ENCODE measurements at regions not wholly inside any gene's neighbourhood (a gene's known extent, or its start where the extent isn't known, plus 50 kb on each side); places are given as distances from the start of the nearest gene placed in this dataset.
"Not testable (repeated sequence)": the region's sequence is repeated elsewhere in the genome, so short reads cannot be mapped to it uniquely, and the experiment has no call there.

GRCh38 chr17:55911186-55911585, 160.3 kb downstream of the PCTP start:
- Histone ChIP-seq H3K9me3 (ENCODE audit: insufficient read depth, low read depth, low read length) (peaks cover 3% of the 10 kb centered on the region; the same call in 1 of the 2 replicates), H3K27me3 (ENCODE audit: insufficient read depth, low read length) (no peaks in the 10 kb centered on the region), H3K27ac (ENCODE audit: low read depth, low read length) (no peak overlapping the region), H3K4me3 (ENCODE audit: low read length) (no peak overlapping the region), H3K4me1 (ENCODE audit: insufficient read depth, low read length) (no peaks in the 10 kb centered on the region), H3K36me3 (ENCODE audit: insufficient read depth, low read length) (no peaks in the 10 kb centered on the region), H3K9ac (ENCODE audit: low read depth, low read length) (no peak overlapping the region)
- 96% methylated on average over 4 of the region's 4 CpGs for WGBS

GRCh38 chr17:55925440-55925839, 174.6 kb downstream of the PCTP start:
- no peaks in the 10 kb centered on the region for H3K36me3 ChIP-seq (ENCODE audit: insufficient read depth, low read length)
- WGBS: 95% methylated on average over 1 of the region's 1 CpG
- no peak overlapping the region for H3K4me3 ChIP-seq (ENCODE audit: low read length)
- no peak overlapping the region for H3K9ac ChIP-seq (ENCODE audit: low read depth, low read length)
- H3K9me3 ChIP-seq (ENCODE audit: insufficient read depth, low read depth, low read length): peaks cover 7% of the 10 kb centered on the region
- H3K27ac ChIP-seq (ENCODE audit: low read depth, low read length): no peak overlapping the region
- H3K27me3 ChIP-seq (ENCODE audit: insufficient read depth, low read length): no peaks in the 10 kb centered on the region
- peaks cover 14% of the 10 kb centered on the region for H3K4me1 ChIP-seq (ENCODE audit: insufficient read depth, low read length)

- Histone ChIP-seq H3K4me1 (ENCODE audit: insufficient read depth, low read length) (peaks cover 14% of the 10 kb centered on the region), H3K36me3 (ENCODE audit: insufficient read depth, low read length) (no peaks in the 10 kb centered on the region), H3K9ac (ENCODE audit: low read depth, low read length) (no peak overlapping the region), H3K9me3 (ENCODE audit: insufficient read depth, low read depth, low read length) (peaks cover 7% of the 10 kb centered on the region), H3K27me3 (ENCODE audit: insufficient read depth, low read length) (no peaks in the 10 kb centered on the region), H3K27ac (ENCODE audit: low read depth, low read length) (peak overlapping the region; percentile 32; the same call in 1 of the 2 replicates), H3K4me3 (ENCODE audit: low read length) (no peak overlapping the region)
- 34% methylated on average over 2 of the region's 4 CpGs for WGBS
Observed at GRCh38 chr17:55926276-55926990, 175.6 kb downstream of the PCTP start.

GRCh38 chr17:55930291-55930809, 179.5 kb downstream of the PCTP start:
- H3K27me3 ChIP-seq (ENCODE audit: insufficient read depth, low read length): no peaks in the 10 kb centered on the region
- H3K4me3 ChIP-seq (ENCODE audit: low read length): no peak overlapping the region
- H3K9ac ChIP-seq (ENCODE audit: low read depth, low read length): no peak overlapping the region
- no peak overlapping the region for H3K27ac ChIP-seq (ENCODE audit: low read depth, low read length)
- H3K36me3 ChIP-seq (ENCODE audit: insufficient read depth, low read length): no peaks in the 10 kb centered on the region
- H3K4me1 ChIP-seq (ENCODE audit: insufficient read depth, low read length): peaks cover 19% of the 10 kb centered on the region
- H3K9me3 ChIP-seq (ENCODE audit: insufficient read depth, low read depth, low read length): peaks cover 3% of the 10 kb centered on the region
- 100% methylated on average over 1 of the region's 1 CpG for WGBS

GRCh38 chr17:55931446-55931845, 180.6 kb downstream of the PCTP start:
- H3K27me3 ChIP-seq (ENCODE audit: insufficient read depth, low read length): no peaks in the 10 kb centered on the region
- no peaks in the 10 kb centered on the region for H3K9me3 ChIP-seq (ENCODE audit: insufficient read depth, low read depth, low read length)
- 36% methylated on average over 1 of the region's 1 CpG for WGBS
- no peak overlapping the region for H3K27ac ChIP-seq (ENCODE audit: low read depth, low read length)
- H3K4me1 ChIP-seq (ENCODE audit: insufficient read depth, low read length): peaks cover 13% of the 10 kb centered on the region
- no peak overlapping the region for H3K4me3 ChIP-seq (ENCODE audit: low read length)
- no peak overlapping the region for H3K9ac ChIP-seq (ENCODE audit: low read depth, low read length)
- H3K36me3 ChIP-seq (ENCODE audit: insufficient read depth, low read length): no peaks in the 10 kb centered on the region

GRCh38 chr17:55932973-55933372, 182.1 kb downstream of the PCTP start:
- H3K4me3 ChIP-seq (ENCODE audit: low read length): no peak overlapping the region
- no peaks in the 10 kb centered on the region for H3K9me3 ChIP-seq (ENCODE audit: insufficient read depth, low read depth, low read length)
- no peaks in the 10 kb centered on the region for H3K27me3 ChIP-seq (ENCODE audit: insufficient read depth, low read length)
- H3K27ac ChIP-seq (ENCODE audit: low read depth, low read length): no peak overlapping the region
- H3K4me1 ChIP-seq (ENCODE audit: insufficient read depth, low read length): peaks cover 5% of the 10 kb centered on the region; the same call in 1 of the 2 replicates
- H3K9ac ChIP-seq (ENCODE audit: low read depth, low read length): no peak overlapping the region
- 77% methylated on average over 2 of the region's 2 CpGs for WGBS
- H3K36me3 ChIP-seq (ENCODE audit: insufficient read depth, low read length): no peaks in the 10 kb centered on the region

GRCh38 chr17:55939181-55939810, 188.4 kb downstream of the PCTP start:
- 35% methylated on average over 8 of the region's 8 CpGs for WGBS
- H3K27ac ChIP-seq (ENCODE audit: low read depth, low read length): peak overlapping the region; percentile 52; the same call in 1 of the 2 replicates
- H3K9me3 ChIP-seq (ENCODE audit: insufficient read depth, low read depth, low read length); H3K4me1 ChIP-seq (ENCODE audit: insufficient read depth, low read length); H3K4me3 ChIP-seq (ENCODE audit: low read length); H3K27me3 ChIP-seq (ENCODE audit: insufficient read depth, low read length); H3K36me3 ChIP-seq (ENCODE audit: insufficient read depth, low read length); H3K9ac ChIP-seq (ENCODE audit: low read depth, low read length): not testable (repeated sequence)

GRCh38 chr17:55959756-55960155, 193.5 kb upstream of the ANKFN1 start:
- Histone ChIP-seq H3K27ac (ENCODE audit: low read depth, low read length) (no peak overlapping the region), H3K4me3 (ENCODE audit: low read length) (no peak overlapping the region), H3K36me3 (ENCODE audit: insufficient read depth, low read length) (no peaks in the 10 kb centered on the region), H3K4me1 (ENCODE audit: insufficient read depth, low read length) (no peaks in the 10 kb centered on the region), H3K27me3 (ENCODE audit: insufficient read depth, low read length) (no peaks in the 10 kb centered on the region), H3K9me3 (ENCODE audit: insufficient read depth, low read depth, low read length) (no peaks in the 10 kb centered on the region), H3K9ac (ENCODE audit: low read depth, low read length) (no peak overlapping the region)
- 91% methylated on average over 5 of the region's 5 CpGs for WGBS

- Histone ChIP-seq H3K4me1 (ENCODE audit: insufficient read depth, low read length) (no peaks in the 10 kb centered on the region), H3K4me3 (ENCODE audit: low read length) (no peak overlapping the region), H3K36me3 (ENCODE audit: insufficient read depth, low read length) (no peaks in the 10 kb centered on the region), H3K27me3 (ENCODE audit: insufficient read depth, low read length) (no peaks in the 10 kb centered on the region), H3K9me3 (ENCODE audit: insufficient read depth, low read depth, low read length) (no peaks in the 10 kb centered on the region), H3K27ac (ENCODE audit: low read depth, low read length) (no peak overlapping the region), H3K9ac (ENCODE audit: low read depth, low read length) (no peak overlapping the region)
- WGBS: 97% methylated on average over 3 of the region's 3 CpGs
Observed at GRCh38 chr17:55961386-55961785, 191.9 kb upstream of the ANKFN1 start.

GRCh38 chr17:55962951-55963401, 190.3 kb upstream of the ANKFN1 start:
- H3K27me3 ChIP-seq (ENCODE audit: insufficient read depth, low read length): no peaks in the 10 kb centered on the region
- no peak overlapping the region for H3K4me3 ChIP-seq (ENCODE audit: low read length)
- no peaks in the 10 kb centered on the region for H3K9me3 ChIP-seq (ENCODE audit: insufficient read depth, low read depth, low read length)
- no peaks in the 10 kb centered on the region for H3K4me1 ChIP-seq (ENCODE audit: insufficient read depth, low read length)
- no peak overlapping the region for H3K9ac ChIP-seq (ENCODE audit: low read depth, low read length)
- 91% methylated on average over 6 of the region's 6 CpGs for WGBS
- H3K27ac ChIP-seq (ENCODE audit: low read depth, low read length): no peak overlapping the region
- H3K36me3 ChIP-seq (ENCODE audit: insufficient read depth, low read length): no peaks in the 10 kb centered on the region

GRCh38 chr17:55964191-55964590, 189.1 kb upstream of the ANKFN1 start:
- H3K4me1 ChIP-seq (ENCODE audit: insufficient read depth, low read length): no peaks in the 10 kb centered on the region
- no peak overlapping the region for H3K9ac ChIP-seq (ENCODE audit: low read depth, low read length)
- no peak overlapping the region for H3K27ac ChIP-seq (ENCODE audit: low read depth, low read length)
- no peaks in the 10 kb centered on the region for H3K36me3 ChIP-seq (ENCODE audit: insufficient read depth, low read length)
- no peaks in the 10 kb centered on the region for H3K27me3 ChIP-seq (ENCODE audit: insufficient read depth, low read length)
- H3K4me3 ChIP-seq (ENCODE audit: low read length): no peak overlapping the region
- WGBS: 100% methylated on average over 5 of the region's 5 CpGs
- no peaks in the 10 kb centered on the region for H3K9me3 ChIP-seq (ENCODE audit: insufficient read depth, low read depth, low read length)

Data from HUES64 (cell line).